ENCODE measurements at regions not wholly inside any gene's neighbourhood (a gene's known extent, or its start where the extent isn't known, plus 50 kb on each side); places are given as distances from the start of the nearest gene placed in this dataset.

DNA sequence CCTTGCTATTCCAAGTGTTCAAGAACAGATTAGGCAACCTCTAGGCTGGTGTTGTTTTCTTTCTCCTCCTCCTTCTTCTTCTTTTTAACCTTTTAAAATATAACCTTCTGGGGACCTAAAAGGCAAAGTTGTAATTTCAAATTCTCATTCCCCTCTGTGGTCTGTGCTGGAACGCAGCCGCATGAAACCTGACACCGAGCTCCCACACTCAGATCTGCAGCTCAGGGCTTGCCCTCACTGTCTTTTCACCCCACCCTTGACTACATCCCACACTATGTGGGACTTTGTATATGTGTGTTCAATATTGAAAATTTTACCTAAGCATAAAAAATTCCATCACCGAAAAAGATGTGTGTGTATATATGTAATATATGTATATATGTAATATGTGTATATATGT is 62.0 kb upstream of the ARHGAP42 start:
- no peak for DNase-seq
- H3K4me3 Mint-ChIP-seq, result no peak overlapping the region

GRCh38 chr11:100629671-100630070 is 57.4 kb upstream of the ARHGAP42 start:
- peaks cover 9% of the 10 kb centered on the region for H3K27me3 Mint-ChIP-seq (ENCODE audit: insufficient read depth)
- 81% methylated on average over 1 of the region's 1 CpG; no CpG with 5 or more reads in 1 of the 2 experiments for WGBS, 2 experiments (ENCODE audit: insufficient coverage in 1 of 2, insufficient read length in 1 of 2)
- peaks cover 4% of the 10 kb centered on the region for H3K4me1 ChIP-seq (ENCODE audit: control insufficient read depth, insufficient read depth, low read length)
- no peaks in the 10 kb centered on the region for H3K36me3 Mint-ChIP-seq (ENCODE audit: low read depth)
- no peaks in the 10 kb centered on the region for H3K36me3 ChIP-seq (ENCODE audit: control insufficient read depth, insufficient read depth, low read length)
- H3K4me3 ChIP-seq (ENCODE audit: low read length), result no peak overlapping the region
- peaks cover 28% of the 10 kb centered on the region for H3K4me1 Mint-ChIP-seq
- no peaks in the 10 kb centered on the region for H3K27me3 ChIP-seq (ENCODE audit: control insufficient read depth, insufficient read depth, low read length, poor library complexity, severe bottlenecking)
- no peak overlapping the region for H3K27ac ChIP-seq (ENCODE audit: low read depth, low read length)
- no peak overlapping the region for H3K27ac Mint-ChIP-seq
- peaks cover 4% of the 10 kb centered on the region for H3K9me3 Mint-ChIP-seq
- TF ChIP-seq CTCF (conservative IDR thresholded peaks at IDR 0.05), result peak; percentile 55
- no peak overlapping the region for H3K9ac ChIP-seq (ENCODE audit: extremely low read depth, low read length, poor library complexity, severe bottlenecking)
- H3K9me3 ChIP-seq (ENCODE audit: control insufficient read depth, low read length), result peaks cover 5% of the 10 kb centered on the region
- H3K4me3 Mint-ChIP-seq, result no peak overlapping the region
- DNase-seq, result peak; percentile 53

More for the DNA sequence above, 62.0 kb upstream of the ARHGAP42 start:
- no peak overlapping the region for H3K4me3 ChIP-seq (ENCODE audit: low read length)
- H3K9me3 ChIP-seq (ENCODE audit: control insufficient read depth, low read length), result peaks cover 43% of the 10 kb centered on the region
- Mint-ChIP-seq H3K27ac (no peak overlapping the region), H3K36me3 (ENCODE audit: low read depth) (peaks cover 8% of the 10 kb centered on the region), H3K27me3 (ENCODE audit: insufficient read depth) (peaks cover 5% of the 10 kb centered on the region), H3K4me1 (peaks cover 9% of the 10 kb centered on the region), H3K9me3 (peaks cover 44% of the 10 kb centered on the region)
- no peaks in the 10 kb centered on the region for H3K36me3 ChIP-seq (ENCODE audit: control insufficient read depth, insufficient read depth, low read length)
- no peak overlapping the region for H3K9ac ChIP-seq (ENCODE audit: extremely low read depth, low read length, poor library complexity, severe bottlenecking)
- H3K27ac ChIP-seq (ENCODE audit: low read depth, low read length), result no peak overlapping the region
- H3K27me3 ChIP-seq (ENCODE audit: control insufficient read depth, insufficient read depth, low read length, poor library complexity, severe bottlenecking), result no peaks in the 10 kb centered on the region
- no peak for TF ChIP-seq CTCF (conservative IDR thresholded peaks at IDR 0.05)
- WGBS, 2 experiments (ENCODE audit: insufficient coverage in 1 of 2, insufficient read length in 1 of 2), result 87 to 92% methylated on average over 3 of the region's 4 CpGs
- H3K4me1 ChIP-seq (ENCODE audit: control insufficient read depth, insufficient read depth, low read length), result no peaks in the 10 kb centered on the region

DNA sequence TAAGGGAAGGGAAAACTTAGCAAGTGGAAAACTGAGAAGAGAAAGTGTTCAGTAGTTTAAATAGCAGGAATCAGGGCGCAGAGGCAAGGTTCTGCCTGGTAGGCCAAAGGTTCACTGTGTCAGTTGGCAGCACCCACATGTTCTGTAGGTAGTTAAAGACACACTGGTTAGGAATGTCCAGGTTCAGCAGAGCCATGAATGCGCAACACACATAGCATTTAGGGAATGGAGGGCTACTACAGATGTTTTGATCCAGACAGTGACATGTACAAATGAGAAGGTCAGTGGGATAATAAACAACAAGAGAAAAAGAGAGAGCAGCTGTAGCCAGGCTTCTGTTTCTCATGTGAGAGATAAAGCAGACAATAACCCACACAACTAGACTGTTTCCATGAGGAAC is 56.2 kb upstream of the ARHGAP42 start:
- Histone ChIP-seq H3K9me3 (ENCODE audit: control insufficient read depth, low read length) (no peaks in the 10 kb centered on the region), H3K36me3 (ENCODE audit: control insufficient read depth, insufficient read depth, low read length) (no peaks in the 10 kb centered on the region), H3K9ac (ENCODE audit: extremely low read depth, low read length, poor library complexity, severe bottlenecking) (no peak overlapping the region), H3K4me1 (ENCODE audit: control insufficient read depth, insufficient read depth, low read length) (peaks cover 4% of the 10 kb centered on the region), H3K4me3 (ENCODE audit: low read length) (no peak overlapping the region), H3K27me3 (ENCODE audit: control insufficient read depth, insufficient read depth, low read length, poor library complexity, severe bottlenecking) (no peaks in the 10 kb centered on the region), H3K27ac (ENCODE audit: low read depth, low read length) (no peak overlapping the region)
- Mint-ChIP-seq H3K4me1 (peaks cover 32% of the 10 kb centered on the region), H3K27ac (no peak overlapping the region), H3K9me3 (no peaks in the 10 kb centered on the region), H3K4me3 (no peak overlapping the region), H3K36me3 (ENCODE audit: low read depth) (no peaks in the 10 kb centered on the region), H3K27me3 (ENCODE audit: insufficient read depth) (peaks cover 9% of the 10 kb centered on the region)
- 86 to 89% methylated on average over 1 to 2 of the region's 2 CpGs for WGBS, 2 experiments (ENCODE audit: insufficient coverage in 1 of 2, insufficient read length in 1 of 2)
- TF ChIP-seq CTCF (conservative IDR thresholded peaks at IDR 0.05), result no peak
- DNase-seq, result no peak
